IPS DF 19.7 (cell line): ENCODE measurements at regions not wholly inside any gene's neighbourhood (a gene's known extent, or its start where the extent isn't known, plus 50 kb on each side); places are given as distances from the start of the nearest gene placed in this dataset.

Experiments
- DNase-seq: peaks from one replicate; pipeline ENCODE4 v3.0.0-alpha.2; 2013; ENCODE audit warnings: low read depth, low spot score

DNA sequence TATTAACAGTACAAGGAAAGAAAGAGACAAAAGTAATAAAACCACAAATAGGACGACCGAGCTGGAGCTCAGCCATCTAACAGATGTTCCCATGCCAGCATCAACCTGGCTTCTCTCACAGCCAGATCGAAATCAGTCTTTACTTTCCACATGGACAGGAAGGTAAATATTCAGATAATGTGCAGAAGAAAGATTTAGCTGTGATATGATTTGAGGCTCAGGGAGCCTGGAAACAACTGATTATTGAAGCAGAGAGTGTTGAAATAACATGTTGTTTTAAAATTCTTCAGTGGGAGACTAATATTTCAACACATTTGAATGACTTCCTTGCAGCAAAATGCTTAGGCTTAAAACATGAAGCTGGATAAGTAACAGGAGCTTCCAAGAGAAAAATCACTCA, 546.8 kb downstream of the ETS1 start:
- DNase-seq: no peak

DNA sequence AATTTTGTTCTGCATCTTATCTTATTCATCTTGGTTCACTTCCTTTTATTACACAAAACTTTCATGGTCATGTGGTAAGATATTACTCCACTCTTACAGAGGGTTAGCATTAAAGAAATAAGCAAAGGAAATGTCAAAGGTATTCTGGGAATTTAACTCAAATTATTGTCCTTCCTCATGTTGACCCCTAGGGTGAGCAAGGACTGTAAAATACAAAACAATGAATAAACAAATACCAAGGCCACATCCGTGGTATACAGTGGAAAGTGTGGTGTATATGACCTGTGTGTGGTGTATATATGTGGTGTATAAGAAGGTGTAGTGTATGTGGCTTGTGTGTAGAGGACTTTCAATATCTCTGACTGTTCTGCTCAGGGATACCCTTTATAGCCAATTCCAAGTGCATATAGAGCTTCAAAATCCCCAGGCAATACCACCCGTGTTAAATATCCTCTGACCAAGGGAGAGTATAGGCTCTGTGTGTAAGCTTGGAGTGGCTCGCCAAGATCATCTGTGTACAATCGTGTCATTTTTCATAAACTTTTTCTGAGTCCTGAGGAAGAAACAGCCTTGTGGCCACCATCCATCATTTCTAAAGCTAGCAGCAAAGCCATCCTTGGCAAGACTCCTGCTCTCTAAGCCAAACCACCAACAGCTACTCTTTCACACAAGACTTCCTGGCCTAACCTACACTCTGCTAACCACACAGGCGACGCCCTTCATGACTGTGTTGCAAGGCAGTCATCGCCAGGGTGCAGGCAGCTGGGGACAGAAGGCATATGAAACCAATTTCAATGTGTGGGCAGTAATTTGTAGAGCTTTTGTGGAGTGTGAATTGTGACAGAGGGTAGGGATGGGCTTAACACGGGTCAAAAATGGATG, 548.0 kb downstream of the ETS1 start:
- DNase-seq: no peak

DNA sequence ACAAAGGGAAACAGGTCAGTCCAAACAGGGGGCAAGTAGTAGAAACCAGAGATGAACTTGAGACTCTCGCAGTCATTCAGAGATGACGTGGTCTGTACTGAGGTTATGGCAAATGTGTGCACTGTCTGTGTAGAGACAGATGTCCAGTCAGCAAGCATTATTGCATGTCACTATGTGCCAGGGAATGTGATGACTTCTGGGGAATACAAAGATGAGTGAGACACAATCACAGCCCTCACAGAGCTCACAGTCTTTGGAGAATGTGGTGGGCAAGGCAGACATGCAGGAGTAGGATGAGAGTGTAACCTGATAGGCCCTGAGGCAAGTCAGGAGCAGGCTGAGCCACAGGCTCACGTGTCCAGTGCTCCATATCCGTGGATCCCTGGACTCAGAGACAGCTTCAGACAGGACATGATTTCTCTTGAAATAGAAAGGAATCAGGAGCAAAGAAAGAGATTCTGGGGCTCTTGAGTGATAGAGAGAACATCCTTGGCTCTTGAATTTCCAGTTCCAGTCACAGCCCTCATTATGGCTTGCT, 550.7 kb downstream of the ETS1 start:
- no peak for DNase-seq

DNA sequence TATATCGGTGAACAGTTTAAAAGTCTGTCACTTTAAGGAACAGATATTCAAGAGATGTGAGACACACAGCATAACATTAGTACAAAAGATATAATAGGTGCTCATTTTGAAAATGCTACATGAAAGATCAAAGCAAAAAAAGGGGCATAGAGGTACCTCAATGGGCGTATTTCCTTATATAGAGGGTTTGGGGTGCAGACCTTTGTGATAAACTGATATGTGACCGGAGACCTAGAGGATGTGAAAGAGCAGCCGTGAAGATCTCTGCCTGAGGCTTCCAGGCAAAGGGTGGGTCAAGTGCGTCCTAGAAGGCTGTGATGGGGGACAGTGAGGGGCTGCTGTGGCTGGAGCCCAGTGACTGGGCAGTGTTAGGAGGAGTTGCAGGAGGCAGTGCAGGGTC, 551.4 kb downstream of the ETS1 start:
- DNase-seq: no peak

DNA sequence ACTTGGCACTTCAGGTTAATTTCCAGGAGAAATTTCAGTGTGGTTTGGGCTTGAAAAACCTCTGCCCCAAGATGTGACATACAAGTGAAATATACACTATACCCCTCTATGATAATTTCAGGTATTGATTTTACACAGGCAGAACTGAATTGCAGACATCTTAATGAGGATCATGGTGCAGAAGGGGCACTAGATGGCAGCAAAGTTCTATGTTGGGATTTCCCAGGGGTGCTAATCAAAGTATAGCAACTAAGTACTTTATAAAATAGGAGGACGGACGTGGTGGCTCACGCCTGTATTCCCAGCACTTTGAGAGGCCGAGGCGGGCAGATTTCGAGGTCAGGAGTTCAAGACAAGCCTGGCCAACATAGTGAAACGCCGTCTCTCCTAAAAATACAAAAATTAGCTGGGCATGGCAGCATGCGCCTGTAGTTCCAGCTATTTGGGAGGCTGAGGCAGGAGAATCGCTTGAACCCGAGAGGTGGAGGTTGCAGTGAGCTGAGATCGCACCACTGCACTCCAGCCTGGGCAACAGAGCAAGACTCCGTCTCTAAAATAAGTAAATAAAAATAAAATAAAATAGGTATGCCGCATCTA, 555.7 kb downstream of the ETS1 start:
- DNase-seq: peak; percentile 25

DNA sequence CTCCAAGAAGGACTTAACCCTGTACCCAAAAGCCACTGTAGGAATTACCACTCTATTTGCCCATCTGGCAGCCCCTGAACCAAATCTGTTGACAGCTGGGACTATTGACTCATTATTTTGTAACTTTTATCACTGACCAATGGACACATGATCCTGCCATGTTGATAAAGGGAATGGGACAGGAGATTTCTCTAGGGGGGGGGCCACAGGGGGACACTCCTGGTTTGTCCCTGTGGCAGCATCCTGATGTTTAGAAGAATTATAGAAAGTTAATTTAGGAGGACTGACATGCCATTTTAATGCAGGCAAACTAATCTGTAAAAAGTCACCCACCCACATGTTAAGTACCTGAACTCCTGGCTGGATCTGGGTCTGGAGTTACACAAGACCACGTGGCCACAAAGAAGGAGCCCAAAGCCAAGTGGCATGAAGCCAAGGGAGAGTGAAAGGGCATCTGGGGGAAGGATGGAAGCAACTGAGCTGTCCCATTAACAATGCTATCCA, 558.1 kb downstream of the ETS1 start:
- no peak for DNase-seq

DNA sequence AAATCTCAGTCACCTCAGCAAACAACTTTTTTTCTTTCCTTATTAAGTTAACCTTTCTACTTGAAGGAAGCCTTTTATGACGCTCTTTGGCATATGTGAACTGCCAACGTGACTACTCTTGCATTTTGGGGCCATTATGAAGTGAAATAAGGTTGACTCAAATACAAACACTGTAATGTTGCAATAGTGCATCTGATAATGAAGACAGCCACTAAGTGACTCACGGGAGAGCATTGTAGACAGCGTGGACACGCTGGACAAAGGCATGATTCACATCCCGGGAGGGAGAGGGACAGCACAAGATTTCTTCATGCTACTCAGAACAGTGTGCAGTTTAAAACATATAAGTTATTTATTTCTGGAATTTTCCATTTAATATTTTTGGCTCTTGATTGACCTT, 560.8 kb downstream of the ETS1 start:
- DNase-seq: no peak

DNA sequence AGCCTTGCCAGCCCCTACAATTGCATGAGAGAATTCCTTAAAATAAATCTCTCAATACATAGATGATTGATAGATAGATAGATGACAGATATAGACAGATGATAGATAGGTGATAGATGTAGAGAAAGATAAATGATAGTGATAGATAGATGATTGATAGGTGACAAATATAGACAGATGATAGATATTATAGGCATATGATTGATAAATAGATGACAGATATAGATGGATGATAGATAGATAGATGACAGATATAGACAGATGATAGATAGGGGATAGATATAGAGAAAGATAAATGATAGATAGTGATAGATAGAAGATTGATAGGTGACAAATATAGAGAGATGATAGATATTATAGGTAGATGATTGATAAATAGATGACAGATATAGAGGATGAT, 564.6 kb downstream of the ETS1 start:
- DNase-seq: no peak

DNA sequence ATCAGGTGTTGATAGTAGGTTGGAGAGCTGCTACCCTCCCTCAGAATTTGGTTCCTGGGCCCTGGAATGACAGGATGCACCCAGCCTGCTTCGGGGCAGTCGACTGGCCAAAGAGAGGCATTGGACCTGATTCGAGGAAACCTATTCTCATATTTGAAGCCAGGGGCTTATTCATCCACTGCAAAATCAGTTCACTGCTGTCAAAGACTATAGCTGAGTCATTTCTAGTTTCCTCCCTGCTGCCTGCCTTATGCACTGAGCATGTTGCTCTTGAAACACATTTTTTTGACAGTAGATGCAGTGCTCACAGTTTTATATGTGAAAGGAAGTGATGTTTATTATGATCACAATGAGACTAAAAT, 565.4 kb downstream of the ETS1 start:
- no peak for DNase-seq

DNA sequence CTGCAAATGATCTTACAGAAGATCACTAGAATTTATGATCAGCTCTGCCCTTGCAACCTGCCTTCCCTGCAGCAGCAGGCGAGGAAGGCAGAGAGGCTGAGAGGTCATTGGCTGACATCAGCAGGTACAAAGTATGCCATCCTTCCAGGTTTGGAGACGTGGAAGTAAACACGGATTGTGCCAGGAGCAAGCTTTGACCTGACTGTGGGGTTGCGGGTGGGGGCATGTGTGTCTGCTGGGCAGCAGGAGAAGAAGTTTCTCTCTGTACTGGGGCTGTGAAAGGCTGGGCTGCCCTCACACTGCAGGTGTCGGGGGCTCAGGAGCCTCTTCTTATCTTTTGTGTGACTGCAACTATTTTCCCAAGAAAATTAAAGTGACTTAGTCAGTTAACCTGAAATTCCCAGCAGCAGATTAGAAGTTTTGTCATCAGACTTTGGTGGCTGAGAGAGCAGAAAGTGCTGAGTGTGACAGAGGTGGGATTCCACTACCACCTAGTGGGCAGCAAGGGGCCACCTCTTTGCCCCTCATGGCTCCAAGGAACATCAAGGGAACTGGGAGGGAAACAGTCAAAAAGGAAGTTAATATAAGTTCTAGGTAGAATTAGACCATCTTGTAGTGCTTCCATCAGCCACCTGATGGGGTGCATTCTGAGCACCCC, 565.9 kb downstream of the ETS1 start:
- DNase-seq: no peak

DNA sequence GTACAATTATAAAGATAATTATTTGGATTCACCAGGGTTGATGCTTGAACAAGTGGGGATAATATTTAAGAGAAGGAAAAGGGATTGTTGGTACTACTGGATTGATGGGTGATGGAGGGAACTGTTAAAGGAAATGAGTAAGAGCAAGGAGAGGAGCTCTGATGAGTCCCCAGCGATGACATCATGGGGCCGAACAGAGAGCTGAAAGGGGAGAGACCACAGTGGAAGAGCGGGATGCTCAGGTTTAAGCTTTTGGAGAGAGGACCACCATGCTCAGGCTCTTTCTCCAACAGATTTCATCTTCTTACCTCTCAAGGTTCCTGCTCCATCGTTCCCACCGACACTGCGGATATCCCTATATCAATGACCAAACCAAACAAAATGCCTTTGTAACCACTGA, 568.7 kb downstream of the ETS1 start:
- no peak for DNase-seq

DNA sequence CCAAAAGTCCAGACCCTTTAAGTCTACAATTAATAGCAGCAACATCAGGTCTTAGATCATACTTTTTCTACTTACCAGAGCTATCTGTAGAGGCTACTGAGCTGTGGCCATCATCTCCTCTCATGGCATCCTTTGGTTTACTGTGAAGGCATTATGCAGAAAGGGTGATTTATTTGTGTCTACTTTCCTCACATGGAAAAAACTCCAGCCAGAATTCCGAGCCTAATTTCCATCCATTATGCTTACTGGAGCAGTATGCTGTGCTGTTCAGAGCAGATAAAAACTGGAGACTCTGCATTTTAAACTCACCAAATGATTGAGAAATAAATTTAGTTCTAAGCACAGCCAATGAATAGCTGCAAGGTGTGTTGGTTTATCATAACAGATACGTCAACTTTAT, 581.8 kb downstream of the ETS1 start:
- no peak for DNase-seq

DNA sequence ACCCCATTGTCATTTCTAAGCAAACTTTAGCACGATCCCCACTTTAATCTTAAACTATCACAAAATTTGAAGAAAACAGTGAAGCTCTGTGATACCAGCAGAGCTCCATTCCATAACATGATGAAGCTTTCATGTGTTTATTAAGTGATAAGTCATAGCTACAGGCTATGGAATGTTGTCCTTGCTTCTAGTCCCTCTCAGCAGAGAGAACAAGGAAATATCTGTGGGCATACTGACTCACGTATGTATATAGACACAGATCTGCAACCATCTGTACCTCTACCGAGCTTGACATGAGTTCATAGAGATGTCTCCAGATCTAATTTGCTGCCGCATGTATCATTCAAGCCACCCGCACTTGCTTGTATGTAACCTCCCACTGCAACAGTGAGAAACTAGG, 588.9 kb downstream of the ETS1 start:
- DNase-seq: no peak

DNA sequence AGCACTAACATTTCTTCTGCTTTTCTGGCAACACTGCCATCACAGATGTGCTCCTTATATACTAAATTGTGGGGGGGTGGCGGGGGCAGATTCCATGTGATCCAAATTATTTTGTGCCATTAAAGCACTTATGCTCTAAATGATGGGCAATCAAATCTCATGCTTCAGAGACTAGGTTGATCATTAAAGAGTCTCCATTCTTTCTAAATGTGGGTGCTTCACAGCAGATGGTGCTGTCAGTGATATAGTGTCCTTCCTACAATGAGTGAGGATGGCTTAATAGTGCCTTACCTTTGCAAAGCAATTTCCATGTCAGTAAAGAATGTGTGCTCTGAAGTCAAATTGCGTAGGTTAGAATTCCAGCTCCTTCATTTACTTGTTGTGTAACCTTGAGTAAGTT, 589.8 kb downstream of the ETS1 start:
- DNase-seq: no peak

DNA sequence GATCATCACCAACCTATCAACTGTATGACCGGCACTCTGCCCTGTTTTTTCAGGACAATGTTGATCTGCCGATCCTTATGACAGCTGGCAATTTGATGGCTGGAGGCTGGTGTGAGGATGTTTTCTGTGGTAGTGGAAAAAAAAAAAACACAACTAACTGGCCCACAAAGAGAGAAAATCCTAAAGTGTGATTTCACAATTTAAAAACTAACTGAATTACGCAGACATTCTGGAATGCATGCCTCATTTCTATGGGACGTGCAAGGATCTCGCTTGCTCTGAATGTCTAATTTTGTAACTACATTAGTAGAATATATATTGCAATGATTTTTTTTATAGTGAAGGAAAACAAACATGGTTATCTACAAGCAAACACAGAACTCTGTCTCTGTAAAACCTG, 590.5 kb downstream of the ETS1 start:
- no peak for DNase-seq

DNA sequence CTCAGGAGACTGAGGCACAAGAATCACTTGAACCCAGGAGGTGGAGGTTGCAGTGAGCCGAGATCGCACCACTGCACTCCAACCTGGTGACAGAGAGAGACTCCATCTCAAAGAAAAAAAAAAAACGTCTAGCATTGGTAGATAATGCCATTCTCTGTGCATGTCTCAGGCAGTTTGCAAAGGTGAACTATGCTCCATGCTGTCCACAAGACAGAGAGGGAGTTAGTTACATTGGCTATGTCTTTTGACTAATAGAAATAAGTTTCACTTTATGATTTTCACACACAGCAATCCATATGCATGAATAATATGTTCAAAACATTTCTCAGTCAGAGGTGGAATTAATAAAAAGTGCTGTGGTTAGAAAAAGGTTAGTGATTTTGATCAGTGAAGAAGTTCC, 591.4 kb downstream of the ETS1 start:
- DNase-seq: no peak

DNA sequence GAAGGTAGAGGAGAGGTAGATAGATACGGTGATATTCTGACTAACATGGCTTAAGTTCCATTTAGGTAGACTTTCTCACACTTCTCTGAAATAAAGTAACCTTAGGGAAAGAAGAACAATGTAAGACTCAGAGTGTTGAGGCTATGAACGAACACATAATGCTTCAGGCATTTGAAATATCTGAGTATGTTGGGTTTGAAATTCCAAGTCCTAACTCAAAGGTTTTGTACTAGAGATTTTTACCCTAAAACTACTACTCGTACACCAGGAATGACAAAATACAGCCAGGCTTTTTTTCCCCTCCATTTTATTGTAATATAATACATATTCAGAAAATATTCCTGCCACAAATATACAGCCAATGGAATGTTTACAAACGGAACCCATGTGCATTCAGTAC, 592.6 kb downstream of the ETS1 start:
- no peak for DNase-seq

DNA sequence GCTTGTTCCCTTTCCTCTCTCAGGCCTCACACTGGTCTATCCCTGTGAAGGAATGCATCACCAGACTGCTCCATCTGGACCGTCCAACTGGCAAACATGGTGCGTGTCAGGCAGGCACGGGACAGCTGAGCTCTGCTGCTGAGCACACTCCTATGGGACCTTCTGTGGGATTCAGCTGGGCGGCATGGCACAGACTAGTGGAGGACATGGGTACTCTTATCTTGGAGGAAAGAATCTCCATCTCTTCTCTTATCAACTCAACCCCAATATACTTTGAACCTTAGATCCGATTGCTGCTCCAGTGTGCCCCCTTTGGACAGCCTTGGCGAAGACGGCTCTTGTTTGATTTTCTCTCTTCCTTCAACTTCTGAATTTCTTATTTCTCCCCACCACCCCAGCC, 593.6 kb downstream of the ETS1 start:
- no peak for DNase-seq

DNA sequence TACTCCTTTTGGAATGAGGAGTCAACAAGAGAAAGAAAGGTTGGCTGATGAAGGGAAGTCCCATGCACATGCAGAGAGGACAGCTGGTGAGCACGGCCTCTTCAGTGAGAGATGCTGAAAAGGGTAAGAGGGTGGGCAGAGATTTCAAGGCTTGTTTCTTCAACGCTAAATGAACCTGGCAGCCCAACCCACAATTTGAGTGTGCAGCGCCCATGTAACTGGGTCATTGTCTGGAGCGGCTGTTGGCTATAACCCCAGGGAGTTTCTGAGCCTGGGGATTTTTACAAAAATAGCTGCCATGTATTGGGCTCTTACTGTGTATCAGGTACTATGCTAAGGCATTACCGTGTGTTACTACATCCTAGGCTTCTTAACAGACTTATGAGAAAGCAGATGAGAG, 594.1 kb downstream of the ETS1 start:
- no peak for DNase-seq

DNA sequence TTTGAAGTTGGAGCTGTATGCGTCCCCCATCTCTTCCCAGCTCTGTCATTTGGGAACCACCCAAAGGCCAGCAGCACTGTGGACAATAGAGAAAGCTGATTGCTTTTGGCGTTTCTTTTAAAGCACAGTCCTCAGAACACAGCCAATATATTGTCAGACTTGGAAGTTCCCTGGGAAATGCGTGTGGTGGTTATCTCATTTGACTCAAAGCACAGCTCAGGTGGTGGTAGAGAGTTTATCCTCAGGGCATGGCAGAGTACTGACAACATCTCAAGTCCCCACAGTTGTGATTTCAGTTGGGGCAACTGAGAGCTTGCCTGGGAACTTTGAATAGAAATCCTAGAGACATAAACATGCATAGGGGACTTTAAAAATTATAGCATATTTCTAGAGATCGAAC, 601.3 kb downstream of the ETS1 start:
- DNase-seq: no peak

DNA sequence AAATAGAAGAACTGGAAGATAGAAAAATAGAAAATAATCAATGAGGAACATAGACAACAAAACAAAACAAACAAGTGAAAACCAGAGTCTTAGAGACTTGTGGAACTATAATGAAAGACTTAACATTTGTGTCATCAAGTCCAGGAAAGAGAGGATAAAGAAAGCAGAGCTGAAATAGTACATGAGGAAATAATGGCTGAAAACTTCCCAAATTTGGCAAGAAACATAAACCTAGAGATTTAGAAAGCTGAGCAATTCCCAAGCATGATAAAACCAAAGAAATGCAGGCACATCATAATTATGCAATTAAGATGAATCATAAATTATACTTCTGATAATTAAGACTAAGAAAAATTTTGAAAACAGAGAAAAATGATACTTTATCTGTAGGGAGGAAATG, 614.5 kb downstream of the ETS1 start:
- DNase-seq: no peak

DNA sequence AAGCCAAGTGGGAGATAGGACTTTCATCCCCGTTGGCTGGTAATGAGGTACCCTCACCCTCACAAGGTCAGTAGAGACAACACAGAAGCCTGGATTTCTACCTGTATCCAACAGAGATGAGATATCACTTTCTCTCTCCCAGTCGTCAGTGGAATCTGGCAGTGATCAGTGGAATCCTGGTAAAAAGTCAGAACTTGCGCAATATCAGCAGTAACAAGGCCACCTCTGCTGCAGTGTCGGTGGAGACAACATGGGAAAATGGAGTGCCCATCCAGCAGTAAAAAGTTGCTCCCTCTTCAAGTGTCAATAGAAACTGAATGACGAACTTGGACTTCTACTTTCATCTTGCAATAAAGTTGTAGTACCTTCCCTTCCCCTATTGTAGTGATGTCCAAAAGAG, 615.9 kb downstream of the ETS1 start:
- no peak for DNase-seq

DNA sequence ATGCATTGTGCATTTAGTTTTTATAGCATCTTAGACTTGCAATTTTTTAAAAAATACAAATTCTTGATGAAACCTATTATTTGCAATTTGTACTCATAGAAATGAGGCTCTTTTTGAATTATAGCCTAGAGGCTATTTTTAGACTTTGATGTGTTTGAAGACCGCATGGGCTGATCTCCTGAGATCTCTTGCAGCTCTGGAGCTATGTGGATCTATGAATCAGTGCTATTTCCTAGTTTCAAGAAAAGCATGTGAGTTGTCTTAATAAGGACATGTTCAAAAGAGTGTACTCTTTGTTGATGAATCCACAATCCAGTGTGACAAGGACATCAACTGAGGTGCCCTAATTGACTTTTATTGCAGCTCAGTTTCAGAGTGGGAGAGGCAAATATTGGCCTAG, 620.5 kb downstream of the ETS1 start:
- DNase-seq: no peak
